Lower leg skin (tissue), 3 donors: ENCODE measurements at regions not wholly inside any gene's neighbourhood (a gene's known extent, or its start where the extent isn't known, plus 50 kb on each side); places are given as distances from the start of the nearest gene placed in this dataset.

Source experiments
- POLR2A ChIP-seq, 2 donors: fragments of 450-650 bp; IDR thresholded peaks; one replicate each; pipeline ENCODE4 v1.6.1; 2016 to 2017; ENCODE audit warnings: antibody characterized with exemption in 2 of 2, mild to moderate bottlenecking in 1 of 2, moderate library complexity in 1 of 2
- TF ChIP-seq, protein P1 (sequence below), 3 donors: fragments of 450-650 bp; IDR thresholded peaks; one replicate each; pipeline ENCODE4 v1.5.1; 2016; ENCODE audit warnings: antibody characterized with exemption in 3 of 3, mild to moderate bottlenecking in 3 of 3, moderate library complexity in 2 of 3

DNA sequence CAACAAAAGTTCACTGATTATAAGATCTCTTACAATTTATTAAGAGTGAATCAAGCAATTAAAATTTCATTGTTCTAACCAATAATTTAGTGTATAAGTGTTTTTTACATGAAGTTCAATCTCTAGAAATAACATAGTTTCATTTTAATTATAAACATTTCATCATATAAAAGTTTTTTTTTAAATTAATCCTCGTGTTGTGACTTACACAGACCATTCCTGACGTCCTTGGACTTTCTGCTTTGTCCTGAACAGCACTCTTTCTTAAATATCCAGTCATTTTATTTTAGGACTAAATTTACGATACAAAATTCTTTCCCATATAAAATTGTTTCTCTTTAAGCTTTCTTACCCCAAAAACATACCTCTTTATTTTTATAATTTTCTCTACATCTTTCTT lies 841.7 kb upstream of the POU3F4 start:
- TF ChIP-seq, protein P1, sequence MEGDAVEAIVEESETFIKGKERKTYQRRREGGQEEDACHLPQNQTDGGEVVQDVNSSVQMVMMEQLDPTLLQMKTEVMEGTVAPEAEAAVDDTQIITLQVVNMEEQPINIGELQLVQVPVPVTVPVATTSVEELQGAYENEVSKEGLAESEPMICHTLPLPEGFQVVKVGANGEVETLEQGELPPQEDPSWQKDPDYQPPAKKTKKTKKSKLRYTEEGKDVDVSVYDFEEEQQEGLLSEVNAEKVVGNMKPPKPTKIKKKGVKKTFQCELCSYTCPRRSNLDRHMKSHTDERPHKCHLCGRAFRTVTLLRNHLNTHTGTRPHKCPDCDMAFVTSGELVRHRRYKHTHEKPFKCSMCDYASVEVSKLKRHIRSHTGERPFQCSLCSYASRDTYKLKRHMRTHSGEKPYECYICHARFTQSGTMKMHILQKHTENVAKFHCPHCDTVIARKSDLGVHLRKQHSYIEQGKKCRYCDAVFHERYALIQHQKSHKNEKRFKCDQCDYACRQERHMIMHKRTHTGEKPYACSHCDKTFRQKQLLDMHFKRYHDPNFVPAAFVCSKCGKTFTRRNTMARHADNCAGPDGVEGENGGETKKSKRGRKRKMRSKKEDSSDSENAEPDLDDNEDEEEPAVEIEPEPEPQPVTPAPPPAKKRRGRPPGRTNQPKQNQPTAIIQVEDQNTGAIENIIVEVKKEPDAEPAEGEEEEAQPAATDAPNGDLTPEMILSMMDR (IDR thresholded peaks at IDR 0.05), result no peak
- TF ChIP-seq POLR2A (IDR thresholded peaks at IDR 0.05), result no peak
